ENCODE measurements at regions not wholly inside any gene's neighbourhood (a gene's known extent, or its start where the extent isn't known, plus 50 kb on each side); places are given as distances from the start of the nearest gene placed in this dataset.
"Not testable (repeated sequence)": the region's sequence is repeated elsewhere in the genome, so short reads cannot be mapped to it uniquely, and the experiment has no call there.

- no peak for DNase-seq (ENCODE audit: low spot score)
Observed at GRCh38 chr9:71271602-71272001, 150.2 kb upstream of the TRPM3 start.

DNA sequence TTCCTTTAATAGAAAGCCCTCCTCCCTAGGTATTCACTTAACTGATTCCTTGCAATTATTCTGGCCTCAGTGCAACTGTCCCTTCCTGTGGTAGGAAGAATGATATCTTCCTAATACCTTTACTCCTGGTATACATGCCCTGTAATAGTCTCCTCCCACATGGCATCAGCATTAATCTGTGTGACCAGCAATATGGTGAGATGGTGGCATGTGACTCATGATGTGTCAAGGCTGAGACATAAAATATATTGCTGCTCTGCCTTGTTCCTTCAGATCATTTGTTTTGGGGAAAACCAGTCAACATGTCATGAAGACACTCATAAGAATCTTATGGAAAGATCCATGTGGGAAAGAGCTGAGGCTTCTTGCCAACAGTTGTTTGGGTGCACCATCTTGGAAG lies 149.1 kb upstream of the TRPM3 start:
- no peak for DNase-seq (ENCODE audit: low spot score)

DNA sequence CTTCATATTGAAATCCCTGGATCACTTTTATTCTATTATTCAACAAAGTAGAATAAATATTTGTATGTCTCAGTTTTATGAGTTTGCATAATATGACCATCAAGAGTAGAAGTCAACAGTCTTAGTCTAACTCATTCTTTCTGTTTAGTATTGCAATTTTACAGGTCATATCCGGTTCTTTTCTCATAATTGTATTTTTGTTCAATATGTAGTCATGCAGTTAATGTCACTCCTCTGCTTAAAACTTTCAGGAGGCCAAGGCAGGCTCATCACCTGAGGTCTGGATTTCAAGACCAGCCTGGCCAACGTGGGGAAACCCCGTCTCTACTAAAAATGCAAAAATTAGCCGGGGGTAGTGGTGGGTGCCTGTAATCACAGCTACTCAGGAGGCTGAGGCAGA lies 148.4 kb upstream of the TRPM3 start:
- no peak for DNase-seq (ENCODE audit: low spot score)

- DNase-seq (ENCODE audit: low spot score), result no peak
Observed at GRCh38 chr9:71268871-71269635, 147.6 kb upstream of the TRPM3 start.

- no peak for DNase-seq (ENCODE audit: low spot score)
Observed at GRCh38 chr9:71263451-71263850, 142.0 kb upstream of the TRPM3 start.

- not testable (repeated sequence) for DNase-seq (ENCODE audit: low spot score)
Observed at GRCh38 chr9:71260419-71260818, 139.0 kb upstream of the TRPM3 start.

GRCh38 chr9:71254592-71255277 lies 133.3 kb upstream of the TRPM3 start:
- no peak for DNase-seq (ENCODE audit: low spot score)

GRCh38 chr9:71253011-71253410 lies 131.6 kb upstream of the TRPM3 start:
- no peak for DNase-seq (ENCODE audit: low spot score)

GRCh38 chr9:71250581-71250980 lies 129.2 kb upstream of the TRPM3 start:
- DNase-seq (ENCODE audit: low spot score), result no peak

DNA sequence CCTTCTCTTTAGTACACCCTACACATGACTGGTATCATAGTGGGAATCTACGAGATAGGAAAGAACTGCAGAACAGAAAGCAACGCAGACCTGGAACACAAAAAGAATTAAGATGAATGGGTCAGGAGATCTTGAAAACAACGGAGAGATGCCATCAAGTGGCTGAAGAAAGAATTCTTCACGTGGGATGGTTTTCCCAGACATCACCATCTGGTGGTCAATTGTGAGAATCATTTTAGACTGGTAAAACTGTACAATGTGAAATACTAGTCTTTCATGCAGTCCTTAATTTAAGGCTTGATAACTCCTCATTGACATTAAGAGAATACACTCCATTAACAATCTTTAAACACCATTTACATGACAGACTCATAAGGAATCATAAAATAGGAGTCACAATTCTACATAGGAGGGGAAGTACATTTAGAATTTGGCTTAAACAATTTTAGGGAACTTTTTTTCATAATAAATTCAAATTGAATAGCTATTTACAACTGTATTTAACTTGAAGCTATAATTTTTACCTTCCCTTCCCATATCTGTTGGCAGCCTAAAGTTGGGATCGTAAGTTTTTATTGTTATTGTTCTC lies 128.4 kb upstream of the TRPM3 start:
- DNase-seq (ENCODE audit: low spot score), result peak; percentile 75

DNA sequence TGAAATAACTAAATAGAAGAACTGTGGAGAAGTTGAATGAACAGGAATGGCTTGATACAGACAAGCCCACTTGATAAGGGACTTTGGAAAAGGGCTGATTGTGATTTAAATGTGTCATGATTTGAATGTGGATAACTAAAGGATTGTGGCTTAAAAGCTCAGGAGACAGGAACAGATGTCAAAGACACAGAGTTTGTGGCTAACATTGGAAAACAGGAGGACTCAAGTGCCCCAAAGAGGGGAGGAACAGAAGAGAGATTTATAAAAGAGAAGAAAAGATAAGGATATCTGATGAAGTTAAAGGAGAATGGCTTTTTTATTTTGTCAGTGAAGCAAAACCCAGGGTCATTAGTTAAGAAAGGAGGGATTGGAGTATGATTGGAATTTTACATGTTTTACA lies 124.2 kb upstream of the TRPM3 start:
- DNase-seq (ENCODE audit: low spot score), result no peak

DNA sequence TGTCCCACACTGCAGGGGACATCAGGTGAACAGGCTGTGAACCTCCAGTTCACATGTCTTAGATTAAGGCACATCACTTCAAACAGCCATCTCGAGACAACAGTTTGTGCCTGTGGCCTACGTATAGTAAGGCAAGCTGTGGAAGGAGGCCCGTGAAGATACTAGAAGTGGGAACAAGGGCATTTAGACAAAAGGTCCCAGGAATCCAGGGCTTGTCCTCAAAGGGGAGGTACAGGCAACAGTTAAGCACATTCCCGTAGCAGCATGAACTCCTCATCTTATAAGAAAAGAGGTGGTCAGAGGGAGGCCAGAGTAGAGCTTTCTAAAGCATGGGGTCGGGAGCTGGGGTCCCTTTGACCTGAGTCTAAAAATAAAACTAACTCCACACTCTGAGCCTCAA lies 122.5 kb upstream of the TRPM3 start:
- no peak for DNase-seq (ENCODE audit: low spot score)

DNA sequence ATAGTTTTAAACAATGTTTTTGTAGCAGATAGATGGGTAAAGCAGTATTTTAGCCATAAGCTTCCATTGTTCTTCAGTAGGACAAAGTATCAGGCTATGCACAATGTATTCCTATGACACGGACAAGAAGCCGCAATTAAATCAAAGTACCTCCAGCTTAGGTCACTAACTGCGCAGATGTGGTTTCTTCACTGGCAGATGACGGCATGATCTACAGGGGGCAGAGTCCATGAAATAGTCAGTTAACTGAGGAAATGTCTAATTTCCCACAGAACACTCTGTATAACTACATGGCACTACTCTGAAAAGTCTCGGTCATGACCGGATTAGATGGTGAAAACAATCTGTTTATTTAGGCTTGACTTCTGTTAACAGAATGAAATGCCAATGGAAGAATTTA lies 120.7 kb upstream of the TRPM3 start:
- no peak for DNase-seq (ENCODE audit: low spot score)

- no peak for DNase-seq (ENCODE audit: low spot score)
Observed at GRCh38 chr9:71237051-71237450, 115.6 kb upstream of the TRPM3 start.

DNA sequence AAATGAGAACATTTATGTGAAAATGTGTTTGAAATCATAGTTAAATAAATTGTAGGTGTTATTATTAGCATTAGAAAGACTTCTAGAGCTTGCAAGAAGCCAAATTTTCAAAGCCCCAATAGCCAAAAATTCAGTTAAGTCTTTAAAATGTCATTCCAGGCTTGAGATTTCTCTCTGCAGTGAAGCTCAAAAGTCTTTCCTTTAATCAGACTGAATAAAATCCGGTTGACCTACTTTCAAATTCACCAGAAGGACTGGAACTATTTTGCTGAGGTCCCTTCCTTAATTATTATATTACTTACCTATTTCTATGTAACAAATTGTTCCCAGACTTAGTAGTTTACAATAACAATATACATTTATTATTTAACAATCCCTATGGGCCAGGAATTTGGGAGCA lies 112.2 kb upstream of the TRPM3 start:
- no peak for DNase-seq (ENCODE audit: low spot score)

- peak; percentile 9 for DNase-seq (ENCODE audit: low spot score)
Observed at GRCh38 chr9:71223953-71224538, 102.6 kb upstream of the TRPM3 start.

DNA sequence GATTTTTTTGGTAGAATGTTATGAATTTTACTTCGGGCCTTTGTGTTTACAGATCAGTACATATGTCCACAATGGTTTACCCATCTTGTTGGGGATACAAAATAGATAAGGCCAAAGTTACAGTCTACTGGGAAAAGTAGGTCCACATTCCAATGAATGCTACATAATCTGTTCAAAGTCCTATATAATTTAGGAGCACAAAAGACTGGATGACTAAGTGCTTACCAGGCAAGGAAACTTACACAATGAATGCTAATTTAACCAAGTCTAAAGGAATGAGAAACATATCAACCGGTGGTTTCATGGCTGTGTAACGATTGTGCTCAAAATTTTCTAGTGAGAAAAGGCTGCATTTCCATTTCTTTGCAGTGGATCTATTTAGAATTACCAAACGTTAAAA lies 97.4 kb upstream of the TRPM3 start:
- DNase-seq (ENCODE audit: low spot score), result no peak

GRCh38 chr9:71213633-71214032 lies 92.2 kb upstream of the TRPM3 start:
- no peak for DNase-seq (ENCODE audit: low spot score)

- no peak for DNase-seq (ENCODE audit: low spot score)
Observed at GRCh38 chr9:71210326-71210725, 88.9 kb upstream of the TRPM3 start.

- no peak for DNase-seq (ENCODE audit: low spot score)
Observed at GRCh38 chr9:71209890-71210289, 88.5 kb upstream of the TRPM3 start.

DNA sequence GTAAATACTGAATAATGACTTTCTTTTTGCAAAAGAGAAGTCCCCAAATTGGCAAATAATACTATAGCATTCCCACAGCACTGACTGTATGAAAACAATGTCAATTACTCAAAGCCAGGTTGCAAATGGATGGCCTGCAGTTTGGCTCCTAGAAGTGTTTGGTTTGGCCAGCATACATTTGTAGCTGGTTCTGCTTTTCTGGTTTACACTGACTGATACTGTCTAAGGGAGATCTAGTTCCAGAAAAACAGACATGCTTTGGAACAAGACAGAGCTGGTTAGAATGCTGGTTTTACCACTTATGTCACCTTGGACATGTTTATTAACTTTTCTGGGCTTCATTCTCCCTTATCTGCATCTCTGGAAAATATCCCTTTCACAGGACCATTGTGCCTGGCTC lies 81.5 kb upstream of the TRPM3 start:
- DNase-seq (ENCODE audit: low spot score), result no peak

GRCh38 chr9:71191708-71192107 lies 70.3 kb upstream of the TRPM3 start:
- no peak for DNase-seq (ENCODE audit: low spot score)

DNA sequence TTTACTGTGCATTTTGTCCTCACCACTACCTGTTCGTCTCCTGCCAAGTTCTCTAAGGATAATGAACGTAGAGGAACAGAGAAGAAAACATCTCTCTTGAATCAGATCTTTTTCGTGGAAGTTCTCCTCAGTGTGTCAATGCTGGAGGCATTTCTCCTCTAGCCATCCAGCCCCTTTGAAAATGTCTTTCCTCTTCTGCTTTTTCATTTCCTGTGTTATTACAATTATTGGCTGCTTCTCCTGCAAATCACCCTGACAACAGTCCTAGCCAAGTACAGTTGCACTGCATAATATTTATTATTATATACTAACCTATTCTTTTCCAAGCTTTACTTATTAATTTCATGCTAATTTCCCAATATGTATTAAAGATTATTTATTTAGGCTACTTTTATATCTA lies 61.8 kb upstream of the TRPM3 start:
- no peak for DNase-seq (ENCODE audit: low spot score)
